B cell (primary cell): ENCODE measurements at regions not wholly inside any gene's neighbourhood (a gene's known extent, or its start where the extent isn't known, plus 50 kb on each side); places are given as distances from the start of the nearest gene placed in this dataset.

ENCODE experiments used
- ATAC-seq: fragments of 200-7000 bp; cut with Tn5 transposase; one replicate; pipeline ENCODE4 v1.10.0; 2021; ENCODE audit warnings: low read depth, mild to moderate bottlenecking, moderate number of reproducible peaks, moderate library complexity
- CTCF ChIA-PET: fragments of 350-600 bp; sonication (Branson Sonifier 250); formaldehyde crosslinking; loops from one replicate; lab custom pipeline; 2021; ENCODE audit warnings: antibody characterized with exemption, inconsistent platforms; lab: Charles Lee
- POLR2A ChIA-PET: fragments of 350-600 bp; sonication (Branson Sonifier 250); formaldehyde crosslinking; loops from one replicate; lab custom pipeline; 2021; ENCODE audit warnings: antibody characterized with exemption; lab: Charles Lee
- DNase-seq: peaks from one replicate; pipeline ENCODE4 v3.0.0; 2013
- H2AFZ ChIP-seq: 2 replicates; pipeline ENCODE4 v1.6.1; 2012; ENCODE audit warnings: mild to moderate bottlenecking, low read depth, low read length; ENCODE audit not compliant: insufficient read depth, poor library complexity, severe bottlenecking
- H3K27ac ChIP-seq, 2 donors: 1 replicate in 1 of 2; 2 replicates in 1 of 2; pipeline ENCODE4 v1.5.1; 2012 to 2013; ENCODE audit warnings: low read length in 2 of 2, mild to moderate bottlenecking in 2 of 2, moderate library complexity in 1 of 2
- H3K27me3 ChIP-seq, 4 experiments: fragments of 200-600 bp in 1 of 4; sonication (generic) in 1 of 4; replicated peaks in 1 of 4; 1 replicate in 2 of 4; 2 replicates in 2 of 4; pipeline versions ENCODE4 v1.6.1 to v1.7.0; 2013 to 2016; ENCODE audit warnings: low read length in 3 of 4, mild to moderate bottlenecking in 2 of 4, mixed read lengths in 1 of 4, moderate library complexity in 1 of 4; ENCODE audit not compliant: insufficient read depth in 4 of 4, control insufficient read depth in 3 of 4; ENCODE audit errors: control extremely low read depth in 1 of 4
- H3K36me3 ChIP-seq, 2 experiments: replicated peaks in 1 of 2; 1 replicate in 1 of 2; 2 replicates in 1 of 2; pipeline versions ENCODE4 v1.6.1 to v1.7.1; 2013; ENCODE audit warnings: low read length in 1 of 2; ENCODE audit not compliant: insufficient read depth in 2 of 2, control insufficient read depth in 1 of 2; ENCODE audit errors: control extremely low read depth in 1 of 2, extremely low read depth in 1 of 2
- H3K4me1 ChIP-seq, 2 donors: fragments of 200-600 bp in 1 of 2; sonication (generic) in 1 of 2; 1 replicate in 1 of 2; 2 replicates in 1 of 2; pipeline versions ENCODE4 v1.5.1 to v1.6.1; 2013 to 2017; ENCODE audit warnings: low read length in 2 of 2; ENCODE audit not compliant: control insufficient read depth in 2 of 2, insufficient read depth in 2 of 2
- H3K4me2 ChIP-seq: replicated peaks from 2 replicates; pipeline ENCODE3; 2012; ENCODE audit warnings: mild to moderate bottlenecking, low read depth, low read length; ENCODE audit not compliant: poor library complexity, severe bottlenecking
- H3K4me3 ChIP-seq, 5 experiments: fragments of 200-600 bp in 1 of 5; sonication (generic) in 1 of 5; 1 replicate in 3 of 5; 2 replicates in 2 of 5; pipeline versions ENCODE4 v1.5.1 to v1.7.0; 2011 to 2016; ENCODE audit warnings: low read length in 4 of 5, mild to moderate bottlenecking in 4 of 5, low read depth in 2 of 5, control low read depth in 1 of 5, moderate library complexity in 1 of 5; ENCODE audit not compliant: insufficient read depth in 1 of 5; ENCODE audit errors: control extremely low read depth in 1 of 5, extremely low read depth in 1 of 5
- H3K79me2 ChIP-seq: fragments of 200-600 bp; sonication (generic); one replicate; pipeline ENCODE4 v1.6.0; 2016; ENCODE audit warnings: low read length; ENCODE audit not compliant: control insufficient read depth, insufficient read depth
- H3K9ac ChIP-seq: fragments of 200-600 bp; sonication (generic); 2 replicates; pipeline ENCODE4 v1.6.1; 2017; ENCODE audit warnings: mild to moderate bottlenecking, low read length, moderate library complexity
- H3K9me3 ChIP-seq, 3 donors: one replicate each; pipeline versions ENCODE4 v1.6.1 to v1.7.1; 2013; ENCODE audit warnings: low read length in 2 of 3; ENCODE audit not compliant: control insufficient read depth in 2 of 3, insufficient read depth in 1 of 3; ENCODE audit errors: control extremely low read depth in 1 of 3
- H4K20me1 ChIP-seq: 2 replicates; pipeline ENCODE4 v1.6.0; 2012; ENCODE audit warnings: mild to moderate bottlenecking, low read length; ENCODE audit not compliant: insufficient read depth, control insufficient read depth, poor library complexity, severe bottlenecking
- H3K27ac Mint-ChIP-seq: one replicate; pipeline ENCODE4 v1.8.0; 2021; ENCODE audit warnings: mixed read lengths
- H3K27me3 Mint-ChIP-seq: one replicate; pipeline ENCODE4 v1.8.0; 2021; ENCODE audit warnings: mixed read lengths
- H3K4me1 Mint-ChIP-seq: one replicate; pipeline ENCODE4 v1.8.0; 2021; ENCODE audit warnings: mixed read lengths
- H3K4me3 Mint-ChIP-seq: one replicate; pipeline ENCODE4 v1.8.0; 2021; ENCODE audit warnings: mixed read lengths
- H3K9me3 Mint-ChIP-seq: one replicate; pipeline ENCODE4 v1.8.0; 2022; ENCODE audit warnings: mixed read lengths; ENCODE audit not compliant: insufficient read depth
- CTCF ChIP-seq: fragments of 200-600 bp; IDR thresholded peaks from one replicate; pipeline ENCODE4 v1.8.0; 2022; ENCODE audit warnings: antibody characterized with exemption, mild to moderate bottlenecking
- EZH2 ChIP-seq: IDR thresholded peaks from 2 replicates; pipeline ENCODE4 v1.6.1; 2012; ENCODE audit warnings: borderline replicate concordance, low read depth, mild to moderate bottlenecking, moderate library complexity, low read length; ENCODE audit not compliant: insufficient read depth, poor library complexity, severe bottlenecking
- WGBS: methylation state at CpG from one replicate; pipeline ENCODE4 v1.1.5; 2013; ENCODE audit warnings: missing lambda C conversion rate; ENCODE audit not compliant: insufficient coverage; 5-methylcytosine and 5-hydroxymethylcytosine counted together
- intact Hi-C: fragments of 100-400 bp; cut with micrococcal nuclease; formaldehyde crosslinking; loops from one replicate; pipeline ENCODE4 v1.10.0; 2022

GRCh38 chr2:81206216-81206615 is 901.7 kb upstream of the LRRTM1 start:
- Histone ChIP-seq H3K79me2 (no peaks in the 10 kb centered on the region), H3K9ac (no peak overlapping the region), H3K36me3 (no peaks in the 10 kb centered on the region), H3K4me1 (no peaks in the 10 kb centered on the region), H3K27ac (no peak overlapping the region), H3K9me3 (peaks cover 0 to 11% (median 0%) of the 10 kb centered on the region in 3 donors), H4K20me1 (no peaks in the 10 kb centered on the region), H2AFZ (no peak overlapping the region), H3K4me3 (no peak overlapping the region), H3K27me3 (no peaks in the 10 kb centered on the region), H3K4me2 (no peak overlapping the region)
- DNase-seq, result no peak
- Mint-ChIP-seq H3K27me3 (no peaks in the 10 kb centered on the region), H3K4me3 (no peak overlapping the region), H3K4me1 (no peaks in the 10 kb centered on the region), H3K27ac (no peak overlapping the region), H3K9me3 (peaks cover 3% of the 10 kb centered on the region)
- 79% methylated on average over 5 of the region's 5 CpGs for WGBS
- TF ChIP-seq EZH2 (no peak), CTCF (no peak)
- intact Hi-C loops, result no loop called here
- ChIA-PET CTCF (no interaction called here), POLR2A (no interaction called here)
- no peak for ATAC-seq

- CTCF ChIA-PET, result no interaction called here
- Histone ChIP-seq H2AFZ (no peak overlapping the region), H4K20me1 (no peaks in the 10 kb centered on the region), H3K9ac (no peak overlapping the region), H3K9me3 (peaks cover 0 to 50% (median 0%) of the 10 kb centered on the region in 3 donors), H3K4me1 (no peaks in the 10 kb centered on the region), H3K4me3 (no peak overlapping the region), H3K4me2 (no peak overlapping the region), H3K36me3 (no peaks in the 10 kb centered on the region), H3K27ac (no peak overlapping the region), H3K27me3 (no peaks in the 10 kb centered on the region), H3K79me2 (no peaks in the 10 kb centered on the region)
- ATAC-seq (no peak), DNase-seq (no peak)
- TF ChIP-seq CTCF, result no peak
- no peak for TF ChIP-seq EZH2
- intact Hi-C loops, result no loop called here
- 94% methylated on average over 30 of the region's 30 CpGs for WGBS
- Mint-ChIP-seq H3K27ac (no peak overlapping the region), H3K9me3 (peaks cover 4% of the 10 kb centered on the region), H3K4me3 (no peak overlapping the region), H3K4me1 (no peaks in the 10 kb centered on the region), H3K27me3 (no peaks in the 10 kb centered on the region)
- POLR2A ChIA-PET, result no interaction called here
These were observed 892.5 kb upstream of the LRRTM1 start for GRCh38 chr2:81196933-81197628.
